Liver (tissue), 8 donors: ENCODE measurements at regions not wholly inside any gene's neighbourhood (a gene's known extent, or its start where the extent isn't known, plus 50 kb on each side); places are given as distances from the start of the nearest gene placed in this dataset.

Experiments
- DNase-seq: peaks from one replicate; pipeline ENCODE4 v3.0.0-alpha.2; 2017; ENCODE audit warnings: low spot score
- H3K27ac ChIP-seq, 2 donors: one replicate each; pipeline ENCODE4 v1.7.0; 2013; ENCODE audit warnings: inconsistent platforms in 2 of 2, low read length in 2 of 2, control low read depth in 1 of 2, low read depth in 1 of 2, mild to moderate bottlenecking in 1 of 2
- H3K27me3 ChIP-seq, 4 donors: one replicate each; pipeline versions ENCODE4 v1.6.1 to v1.7.0; 2013; ENCODE audit warnings: low read length in 3 of 4, inconsistent platforms in 1 of 4, mild to moderate bottlenecking in 1 of 4, moderate library complexity in 1 of 4; ENCODE audit not compliant: control insufficient read depth in 4 of 4, insufficient read depth in 4 of 4
- H3K36me3 ChIP-seq, 4 donors: one replicate each; pipeline versions ENCODE4 v1.6.1 to v1.7.0; 2013; ENCODE audit warnings: low read length in 3 of 4, mild to moderate bottlenecking in 3 of 4, low read depth in 1 of 4, moderate library complexity in 1 of 4; ENCODE audit not compliant: control insufficient read depth in 4 of 4, insufficient read depth in 3 of 4
- H3K4me1 ChIP-seq, 4 donors: one replicate each; pipeline versions ENCODE4 v1.6.1 to v1.7.0; 2013; ENCODE audit warnings: low read length in 3 of 4, mild to moderate bottlenecking in 3 of 4, moderate library complexity in 1 of 4; ENCODE audit not compliant: control insufficient read depth in 4 of 4, insufficient read depth in 4 of 4
- H3K4me3 ChIP-seq, 3 donors: one replicate each; pipeline versions ENCODE4 v1.6.1 to v1.7.0; 2013; ENCODE audit warnings: low read length in 3 of 3, control low read depth in 1 of 3, low read depth in 1 of 3, mild to moderate bottlenecking in 1 of 3
- H3K9ac ChIP-seq, 2 donors: one replicate each; pipeline ENCODE4 v1.7.0; 2013; ENCODE audit warnings: low read length in 2 of 2, mild to moderate bottlenecking in 2 of 2, moderate library complexity in 2 of 2, control low read depth in 1 of 2, low read depth in 1 of 2
- H3K9me3 ChIP-seq, 4 donors: one replicate each; pipeline versions ENCODE4 v1.6.1 to v1.7.0; 2013; ENCODE audit warnings: low read length in 3 of 4; ENCODE audit not compliant: control insufficient read depth in 4 of 4
- ATF3 ChIP-seq: IDR thresholded peaks from 2 replicates; pipeline ENCODE4 v1.6.1; 2016; ENCODE audit warnings: antibody characterized with exemption
- EGR1 ChIP-seq, 2 donors: IDR thresholded peaks; 2 replicates each; pipeline ENCODE4 v1.6.1; 2016 to 2018; ENCODE audit warnings: antibody characterized with exemption in 2 of 2, low read depth in 2 of 2
- FOXA2 ChIP-seq: IDR thresholded peaks from 2 replicates; pipeline ENCODE4 v1.6.1; 2016; ENCODE audit warnings: antibody characterized with exemption
- GABPA ChIP-seq, 2 donors: IDR thresholded peaks in 1 of 2; conservative IDR thresholded peaks in 1 of 2; 2 replicates each; pipeline ENCODE4 v1.6.1; 2016; ENCODE audit warnings: antibody characterized with exemption in 2 of 2, mild to moderate bottlenecking in 1 of 2, moderate library complexity in 1 of 2
- HNF4A ChIP-seq, 2 donors: conservative IDR thresholded peaks; 2 replicates each; pipeline ENCODE4 v1.6.1; 2016; ENCODE audit warnings: antibody characterized with exemption in 2 of 2, mild to moderate bottlenecking in 2 of 2
- HNF4G ChIP-seq: IDR thresholded peaks from 2 replicates; pipeline ENCODE4 v1.6.1; 2016; ENCODE audit warnings: antibody characterized with exemption
- JUND ChIP-seq, 2 donors: IDR thresholded peaks; 2 replicates each; pipeline ENCODE4 v1.6.1; 2016; ENCODE audit warnings: antibody characterized with exemption in 2 of 2
- NR2F2 ChIP-seq: IDR thresholded peaks from 2 replicates; pipeline ENCODE4 v1.6.1; 2016; ENCODE audit warnings: antibody characterized with exemption
- RAD21 ChIP-seq, 2 donors: IDR thresholded peaks; 2 replicates each; pipeline ENCODE4 v1.6.1; 2016; ENCODE audit warnings: antibody characterized with exemption in 2 of 2, mild to moderate bottlenecking in 2 of 2
- RXRA ChIP-seq, 2 donors: IDR thresholded peaks; 2 replicates each; pipeline ENCODE4 v1.6.1; 2017 to 2018; ENCODE audit warnings: antibody characterized with exemption in 2 of 2, mild to moderate bottlenecking in 1 of 2
- TAF1 ChIP-seq: conservative IDR thresholded peaks from 2 replicates; pipeline ENCODE4 v1.6.1; 2016; ENCODE audit warnings: antibody characterized with exemption, mild to moderate bottlenecking
- YY1 ChIP-seq: IDR thresholded peaks from 2 replicates; pipeline ENCODE4 v1.6.1; 2016; ENCODE audit warnings: antibody characterized with exemption, mild to moderate bottlenecking
- WGBS: extraction: QIAGEN DNeasy Blood & Tissue Kit; methylation state at CpG from one replicate; pipeline ENCODE4 v1.1.7; 2013; 5-methylcytosine and 5-hydroxymethylcytosine counted together
- TF ChIP-seq, protein P1 (sequence below): IDR thresholded peaks from 2 replicates; pipeline ENCODE4 v1.6.1; 2016; ENCODE audit warnings: antibody characterized with exemption
- TF ChIP-seq, protein P2 (sequence below): fragments of 150-350 bp; IDR thresholded peaks from 2 replicates; pipeline ENCODE4 v1.5.1; 2017; ENCODE audit warnings: improper control_type of control experiment, low read depth, low read length; ENCODE audit not compliant: missing input control
- TF ChIP-seq, protein P3 (sequence below): IDR thresholded peaks from 2 replicates; pipeline ENCODE4 v1.6.1; 2016; ENCODE audit warnings: antibody characterized with exemption
- TF ChIP-seq, protein P4 (sequence below): IDR thresholded peaks from 2 replicates; pipeline ENCODE4 v1.6.1; 2016; ENCODE audit warnings: antibody characterized with exemption, mild to moderate bottlenecking
- donor health status: healthy.
- donor health status: healthy.
- donor health status: healthy.
- donor health status: healthy.
- donor health status: healthy.

- no peaks in the 10 kb centered on the region for H3K36me3 ChIP-seq
- no peak overlapping the region for H3K4me3 ChIP-seq
- H3K9me3 ChIP-seq, result peaks cover 0 to 3% (median 0%) of the 10 kb centered on the region in 4 donors
- H3K27me3 ChIP-seq, result no peaks in the 10 kb centered on the region
- 84% methylated on average over 11 of the region's 11 CpGs for WGBS
- DNase-seq, result no peak
- H3K4me1 ChIP-seq, result no peaks in the 10 kb centered on the region
- no peak overlapping the region for H3K9ac ChIP-seq
- no peak overlapping the region for H3K27ac ChIP-seq
- TF ChIP-seq NR2F2, result no peak
- TF ChIP-seq JUND (IDR thresholded peaks at IDR 0.05), result no peak
- TF ChIP-seq, protein P1, sequence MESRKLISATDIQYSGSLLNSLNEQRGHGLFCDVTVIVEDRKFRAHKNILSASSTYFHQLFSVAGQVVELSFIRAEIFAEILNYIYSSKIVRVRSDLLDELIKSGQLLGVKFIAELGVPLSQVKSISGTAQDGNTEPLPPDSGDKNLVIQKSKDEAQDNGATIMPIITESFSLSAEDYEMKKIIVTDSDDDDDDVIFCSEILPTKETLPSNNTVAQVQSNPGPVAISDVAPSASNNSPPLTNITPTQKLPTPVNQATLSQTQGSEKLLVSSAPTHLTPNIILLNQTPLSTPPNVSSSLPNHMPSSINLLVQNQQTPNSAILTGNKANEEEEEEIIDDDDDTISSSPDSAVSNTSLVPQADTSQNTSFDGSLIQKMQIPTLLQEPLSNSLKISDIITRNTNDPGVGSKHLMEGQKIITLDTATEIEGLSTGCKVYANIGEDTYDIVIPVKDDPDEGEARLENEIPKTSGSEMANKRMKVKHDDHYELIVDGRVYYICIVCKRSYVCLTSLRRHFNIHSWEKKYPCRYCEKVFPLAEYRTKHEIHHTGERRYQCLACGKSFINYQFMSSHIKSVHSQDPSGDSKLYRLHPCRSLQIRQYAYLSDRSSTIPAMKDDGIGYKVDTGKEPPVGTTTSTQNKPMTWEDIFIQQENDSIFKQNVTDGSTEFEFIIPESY, result no peak
- TF ChIP-seq RXRA (IDR thresholded peaks at IDR 0.05), result no peak
- TF ChIP-seq, protein P2, sequence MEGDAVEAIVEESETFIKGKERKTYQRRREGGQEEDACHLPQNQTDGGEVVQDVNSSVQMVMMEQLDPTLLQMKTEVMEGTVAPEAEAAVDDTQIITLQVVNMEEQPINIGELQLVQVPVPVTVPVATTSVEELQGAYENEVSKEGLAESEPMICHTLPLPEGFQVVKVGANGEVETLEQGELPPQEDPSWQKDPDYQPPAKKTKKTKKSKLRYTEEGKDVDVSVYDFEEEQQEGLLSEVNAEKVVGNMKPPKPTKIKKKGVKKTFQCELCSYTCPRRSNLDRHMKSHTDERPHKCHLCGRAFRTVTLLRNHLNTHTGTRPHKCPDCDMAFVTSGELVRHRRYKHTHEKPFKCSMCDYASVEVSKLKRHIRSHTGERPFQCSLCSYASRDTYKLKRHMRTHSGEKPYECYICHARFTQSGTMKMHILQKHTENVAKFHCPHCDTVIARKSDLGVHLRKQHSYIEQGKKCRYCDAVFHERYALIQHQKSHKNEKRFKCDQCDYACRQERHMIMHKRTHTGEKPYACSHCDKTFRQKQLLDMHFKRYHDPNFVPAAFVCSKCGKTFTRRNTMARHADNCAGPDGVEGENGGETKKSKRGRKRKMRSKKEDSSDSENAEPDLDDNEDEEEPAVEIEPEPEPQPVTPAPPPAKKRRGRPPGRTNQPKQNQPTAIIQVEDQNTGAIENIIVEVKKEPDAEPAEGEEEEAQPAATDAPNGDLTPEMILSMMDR, result no peak
- no peak for TF ChIP-seq TAF1
- TF ChIP-seq, protein P3, sequence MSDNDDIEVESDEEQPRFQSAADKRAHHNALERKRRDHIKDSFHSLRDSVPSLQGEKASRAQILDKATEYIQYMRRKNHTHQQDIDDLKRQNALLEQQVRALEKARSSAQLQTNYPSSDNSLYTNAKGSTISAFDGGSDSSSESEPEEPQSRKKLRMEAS, result no peak
- no peak for TF ChIP-seq ATF3
- TF ChIP-seq HNF4A (conservative IDR thresholded peaks at IDR 0.05), result no peak
- no peak for TF ChIP-seq FOXA2
- TF ChIP-seq RAD21 (IDR thresholded peaks at IDR 0.05), result no peak
- no peak for TF ChIP-seq EGR1 (IDR thresholded peaks at IDR 0.05; ENCODE audit: low read depth in 2 of 2)
- TF ChIP-seq HNF4G, result no peak
- TF ChIP-seq GABPA (IDR thresholded peaks at IDR 0.05 in 1 of 2, conservative IDR thresholded peaks at IDR 0.05 in 1 of 2), result no peak
- TF ChIP-seq, protein P4, sequence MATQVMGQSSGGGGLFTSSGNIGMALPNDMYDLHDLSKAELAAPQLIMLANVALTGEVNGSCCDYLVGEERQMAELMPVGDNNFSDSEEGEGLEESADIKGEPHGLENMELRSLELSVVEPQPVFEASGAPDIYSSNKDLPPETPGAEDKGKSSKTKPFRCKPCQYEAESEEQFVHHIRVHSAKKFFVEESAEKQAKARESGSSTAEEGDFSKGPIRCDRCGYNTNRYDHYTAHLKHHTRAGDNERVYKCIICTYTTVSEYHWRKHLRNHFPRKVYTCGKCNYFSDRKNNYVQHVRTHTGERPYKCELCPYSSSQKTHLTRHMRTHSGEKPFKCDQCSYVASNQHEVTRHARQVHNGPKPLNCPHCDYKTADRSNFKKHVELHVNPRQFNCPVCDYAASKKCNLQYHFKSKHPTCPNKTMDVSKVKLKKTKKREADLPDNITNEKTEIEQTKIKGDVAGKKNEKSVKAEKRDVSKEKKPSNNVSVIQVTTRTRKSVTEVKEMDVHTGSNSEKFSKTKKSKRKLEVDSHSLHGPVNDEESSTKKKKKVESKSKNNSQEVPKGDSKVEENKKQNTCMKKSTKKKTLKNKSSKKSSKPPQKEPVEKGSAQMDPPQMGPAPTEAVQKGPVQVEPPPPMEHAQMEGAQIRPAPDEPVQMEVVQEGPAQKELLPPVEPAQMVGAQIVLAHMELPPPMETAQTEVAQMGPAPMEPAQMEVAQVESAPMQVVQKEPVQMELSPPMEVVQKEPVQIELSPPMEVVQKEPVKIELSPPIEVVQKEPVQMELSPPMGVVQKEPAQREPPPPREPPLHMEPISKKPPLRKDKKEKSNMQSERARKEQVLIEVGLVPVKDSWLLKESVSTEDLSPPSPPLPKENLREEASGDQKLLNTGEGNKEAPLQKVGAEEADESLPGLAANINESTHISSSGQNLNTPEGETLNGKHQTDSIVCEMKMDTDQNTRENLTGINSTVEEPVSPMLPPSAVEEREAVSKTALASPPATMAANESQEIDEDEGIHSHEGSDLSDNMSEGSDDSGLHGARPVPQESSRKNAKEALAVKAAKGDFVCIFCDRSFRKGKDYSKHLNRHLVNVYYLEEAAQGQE, result no peak
Observed at GRCh38 chr9:31255211-31255610, 1129.2 kb upstream of the ACO1 start.

DNA sequence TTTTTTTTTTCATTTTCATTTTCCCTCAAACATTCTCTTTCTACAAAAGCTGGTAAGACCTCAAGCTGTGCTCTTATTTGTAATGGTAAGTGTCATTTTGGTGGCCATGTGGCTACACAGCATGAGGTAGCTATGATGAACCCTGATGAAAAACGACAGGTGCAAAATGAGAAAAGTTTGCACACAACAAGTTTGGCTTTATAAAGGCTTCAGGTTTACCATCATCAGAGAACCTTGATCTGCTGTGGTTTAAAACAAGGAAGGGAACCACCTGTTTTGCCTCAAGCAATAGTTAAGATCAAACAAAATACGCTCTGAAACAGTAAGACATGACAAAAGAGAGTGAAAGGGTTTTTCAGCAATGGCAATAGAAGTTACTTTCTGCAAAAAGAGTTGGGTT lies 1124.6 kb upstream of the ACO1 start:
- Histone ChIP-seq H3K4me3 (no peak overlapping the region), H3K27me3 (no peaks in the 10 kb centered on the region), H3K9me3 (no peaks in the 10 kb centered on the region), H3K4me1 (no peaks in the 10 kb centered on the region), H3K9ac (no peak overlapping the region), H3K36me3 (no peaks in the 10 kb centered on the region), H3K27ac (no peak overlapping the region)
- WGBS, result 40% methylated on average over 2 of the region's 2 CpGs
- DNase-seq, result no peak
- TF ChIP-seq, protein P4, result no peak
- no peak for TF ChIP-seq RAD21 (IDR thresholded peaks at IDR 0.05)
- TF ChIP-seq YY1, result no peak
- no peak for TF ChIP-seq HNF4G
- TF ChIP-seq, protein P3, result no peak
- no peak for TF ChIP-seq GABPA (IDR thresholded peaks at IDR 0.05 in 1 of 2, conservative IDR thresholded peaks at IDR 0.05 in 1 of 2)
- no peak for TF ChIP-seq FOXA2
- TF ChIP-seq, protein P1, result no peak
